ENCODE measurements at regions not wholly inside any gene's neighbourhood (a gene's known extent, or its start where the extent isn't known, plus 50 kb on each side); places are given as distances from the start of the nearest gene placed in this dataset.

GRCh38 chr5:52409835-52410234 is 377.9 kb upstream of the ITGA1 start:
- no TSS peak for BruUV-seq (replicated peaks)
- no peaks in the 10 kb centered on the region for H3K36me3 ChIP-seq (ENCODE audit: low read depth, low read length)
- no peaks in the 10 kb centered on the region for H3F3A ChIP-seq (ENCODE audit: low read length, unreplicated experiment)
- no peak overlapping the region for H2AFZ ChIP-seq (ENCODE audit: low read length)
- H3K79me2 ChIP-seq (ENCODE audit: low read length), result no peaks in the 10 kb centered on the region
- H3K9ac ChIP-seq (ENCODE audit: low read length), result no peak overlapping the region
- H3K4me1 ChIP-seq (ENCODE audit: insufficient read depth, low read length), result no peaks in the 10 kb centered on the region
- no peaks in the 10 kb centered on the region for H3K9me2 ChIP-seq (replicated peaks; ENCODE audit: low read length)
- ATAC-seq (no peak), DNase-seq (no peak)
- no peak overlapping the region for H3K4me3 ChIP-seq (ENCODE audit: low read length)
- TF ChIP-seq EZH2 (IDR thresholded peaks at IDR 0.05; ENCODE audit: low read length, unreplicated experiment), result no peak
- TF ChIP-seq EZH2phosphoT487 (IDR thresholded peaks at IDR 0.05; ENCODE audit: borderline replicate concordance, low read length), result no peak
- no peak for TF ChIP-seq CTCF (conservative IDR thresholded peaks at IDR 0.05; ENCODE audit: low read depth, low read length)
- H3K27me3 ChIP-seq (ENCODE audit: low read length), result no peaks in the 10 kb centered on the region
- no peak overlapping the region for H3K27ac ChIP-seq (ENCODE audit: low read length)
- no peak overlapping the region for H3K4me2 ChIP-seq (ENCODE audit: low read length)
- POLR2A ChIA-PET (ENCODE audit: unreplicated experiment), result no interaction called here
- CTCF ChIA-PET, result no interaction called here
- no peaks in the 10 kb centered on the region for H3K9me3 ChIP-seq (ENCODE audit: low read length)
- intact Hi-C loops (cut with micrococcal nuclease), result no loop called here
- H4K20me1 ChIP-seq (ENCODE audit: low read length), result no peaks in the 10 kb centered on the region

GRCh38 chr5:52419357-52419756 is 368.4 kb upstream of the ITGA1 start:
- intact Hi-C loops (cut with micrococcal nuclease), result no loop called here
- no peaks in the 10 kb centered on the region for H3K9me3 ChIP-seq (ENCODE audit: low read length)
- H4K20me1 ChIP-seq (ENCODE audit: low read length), result no peaks in the 10 kb centered on the region
- H2AFZ ChIP-seq (ENCODE audit: low read length), result no peak overlapping the region
- H3K4me1 ChIP-seq (ENCODE audit: insufficient read depth, low read length), result no peaks in the 10 kb centered on the region
- TF ChIP-seq EZH2 (IDR thresholded peaks at IDR 0.05; ENCODE audit: low read length, unreplicated experiment) (no peak), EZH2phosphoT487 (IDR thresholded peaks at IDR 0.05; ENCODE audit: borderline replicate concordance, low read length) (no peak), CTCF (conservative IDR thresholded peaks at IDR 0.05; ENCODE audit: low read depth, low read length) (no peak)
- no peaks in the 10 kb centered on the region for H3K36me3 ChIP-seq (ENCODE audit: low read depth, low read length)
- H3K27ac ChIP-seq (ENCODE audit: low read length), result no peak overlapping the region
- no peaks in the 10 kb centered on the region for H3F3A ChIP-seq (ENCODE audit: low read length, unreplicated experiment)
- no peak overlapping the region for H3K9ac ChIP-seq (ENCODE audit: low read length)
- H3K4me3 ChIP-seq (ENCODE audit: low read length), result no peak overlapping the region
- H3K4me2 ChIP-seq (ENCODE audit: low read length), result no peak overlapping the region
- ChIA-PET POLR2A (ENCODE audit: unreplicated experiment) (no interaction called here), CTCF (no interaction called here)
- ATAC-seq (no peak), DNase-seq (no peak)
- no TSS peak for BruUV-seq (replicated peaks)
- H3K79me2 ChIP-seq (ENCODE audit: low read length), result no peaks in the 10 kb centered on the region
- no peaks in the 10 kb centered on the region for H3K9me2 ChIP-seq (replicated peaks; ENCODE audit: low read length)
- H3K27me3 ChIP-seq (ENCODE audit: low read length), result 0 out of 2 replicates have a peak, but pooled peaks cover 4% of the 10 kb centered on the region

GRCh38 chr5:52427615-52428014 is 360.1 kb upstream of the ITGA1 start:
- no peaks in the 10 kb centered on the region for H4K20me1 ChIP-seq (ENCODE audit: low read length)
- DNase-seq (no peak), ATAC-seq (no peak)
- no peaks in the 10 kb centered on the region for H3K79me2 ChIP-seq (ENCODE audit: low read length)
- no peak overlapping the region for H2AFZ ChIP-seq (ENCODE audit: low read length)
- no TSS peak for BruUV-seq (replicated peaks)
- H3K9me3 ChIP-seq (ENCODE audit: low read length), result no peaks in the 10 kb centered on the region
- CTCF ChIA-PET, result no interaction called here
- H3F3A ChIP-seq (ENCODE audit: low read length, unreplicated experiment), result no peaks in the 10 kb centered on the region
- H3K27ac ChIP-seq (ENCODE audit: low read length), result no peak overlapping the region
- H3K9me2 ChIP-seq (replicated peaks; ENCODE audit: low read length), result no peaks in the 10 kb centered on the region
- POLR2A ChIA-PET (ENCODE audit: unreplicated experiment), result no interaction called here
- H3K9ac ChIP-seq (ENCODE audit: low read length), result no peak overlapping the region
- H3K4me2 ChIP-seq (ENCODE audit: low read length), result no peak overlapping the region
- TF ChIP-seq CTCF (conservative IDR thresholded peaks at IDR 0.05; ENCODE audit: low read depth, low read length) (no peak), EZH2phosphoT487 (IDR thresholded peaks at IDR 0.05; ENCODE audit: borderline replicate concordance, low read length) (no peak)
- no peaks in the 10 kb centered on the region for H3K27me3 ChIP-seq (ENCODE audit: low read length)
- no peak overlapping the region for H3K4me3 ChIP-seq (ENCODE audit: low read length)
- intact Hi-C loops (cut with micrococcal nuclease), result no loop called here
- no peaks in the 10 kb centered on the region for H3K4me1 ChIP-seq (ENCODE audit: insufficient read depth, low read length)
- H3K36me3 ChIP-seq (ENCODE audit: low read depth, low read length), result no peaks in the 10 kb centered on the region

Measured in PC-3 (cell line).